IPS-NIHi7 (cell line): ENCODE measurements at regions not wholly inside any gene's neighbourhood (a gene's known extent, or its start where the extent isn't known, plus 50 kb on each side); places are given as distances from the start of the nearest gene placed in this dataset.
A peak's percentile ranks its signal among the peaks of the same experiment; 100 is the strongest.

Experiments used
- DNase-seq: peaks from one replicate; pipeline ENCODE4 v3.0.0; 2012; ENCODE audit warnings: mixed read lengths; ENCODE audit errors: extremely low spot score

GRCh38 chr7:122944682-122945303 is 50.7 kb downstream of the TAS2R16 start:
- no peak for DNase-seq

- DNase-seq, result no peak
Observed at GRCh38 chr7:122942765-122943164, 52.7 kb downstream of the TAS2R16 start.

GRCh38 chr7:122942059-122942458 is 53.4 kb downstream of the TAS2R16 start:
- peak; percentile 16 for DNase-seq
